CMK (cell line): ENCODE measurements at regions not wholly inside any gene's neighbourhood (a gene's known extent, or its start where the extent isn't known, plus 50 kb on each side); places are given as distances from the start of the nearest gene placed in this dataset.
"Not testable (repeated sequence)": the region's sequence is repeated elsewhere in the genome, so short reads cannot be mapped to it uniquely, and the experiment has no call there.

ENCODE experiments used
- DNase-seq: peaks from one replicate; pipeline ENCODE4 v3.0.0-alpha.2; 2010; ENCODE audit warnings: low read depth

DNA sequence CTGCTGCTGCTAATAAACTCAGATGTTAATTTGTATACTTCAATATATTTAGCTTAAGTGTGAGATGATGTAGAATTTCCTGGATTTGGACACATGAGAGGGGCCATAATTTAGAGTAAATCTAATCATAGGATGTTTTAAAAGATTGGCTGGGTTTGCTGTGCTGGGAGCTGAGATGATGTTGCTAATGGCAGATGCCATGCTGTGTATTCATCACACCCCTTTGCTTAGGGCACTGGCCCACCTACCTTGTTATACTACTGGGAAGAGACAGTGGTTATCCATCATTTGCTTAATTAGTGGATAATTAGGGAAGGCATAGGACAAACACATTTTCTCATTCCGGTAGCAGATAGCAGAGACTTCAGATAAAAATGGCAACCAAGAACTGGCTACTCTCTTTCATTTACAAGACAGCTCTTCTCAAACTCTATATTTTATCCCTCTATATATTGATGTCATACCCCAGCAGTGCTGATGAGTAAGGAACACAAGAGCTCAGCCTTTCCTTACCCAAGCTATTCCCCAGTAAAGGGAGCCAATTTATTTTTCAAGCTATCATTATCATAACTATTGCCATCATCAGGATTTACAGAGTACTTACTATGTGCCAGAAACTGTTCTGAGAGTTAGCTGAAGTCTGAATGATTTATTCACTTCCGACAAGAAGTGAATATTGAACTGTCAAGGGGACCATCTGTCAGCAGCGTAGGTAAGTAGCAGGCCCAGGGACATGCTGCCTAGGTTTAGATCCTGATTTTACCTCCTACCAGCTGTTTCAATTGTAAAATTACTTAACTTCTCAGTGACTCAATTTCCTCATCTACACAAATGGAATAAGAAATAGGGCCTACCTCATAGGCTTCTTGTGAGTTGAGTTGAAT is 204.6 kb upstream of the FLRT2 start:
- no peak for DNase-seq

DNA sequence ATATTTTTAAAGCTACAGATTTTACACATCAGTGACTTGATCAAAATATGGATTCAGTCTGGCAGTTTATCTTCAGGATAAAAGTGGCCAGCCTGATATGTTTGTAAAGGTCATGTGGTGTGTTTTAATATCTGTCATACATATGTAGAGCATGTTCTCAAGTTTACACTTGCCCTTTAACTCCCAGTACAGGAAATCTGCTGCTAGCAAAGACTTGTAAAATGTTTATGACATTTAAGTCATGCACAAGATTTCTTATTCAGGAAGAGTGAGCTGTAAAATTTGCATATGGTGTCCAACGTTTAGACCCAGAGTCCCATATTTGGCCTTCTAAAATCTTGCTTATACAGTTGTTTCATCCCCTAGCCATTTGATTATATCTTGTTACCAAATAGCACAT is 197.5 kb upstream of the FLRT2 start:
- DNase-seq = no peak

DNA sequence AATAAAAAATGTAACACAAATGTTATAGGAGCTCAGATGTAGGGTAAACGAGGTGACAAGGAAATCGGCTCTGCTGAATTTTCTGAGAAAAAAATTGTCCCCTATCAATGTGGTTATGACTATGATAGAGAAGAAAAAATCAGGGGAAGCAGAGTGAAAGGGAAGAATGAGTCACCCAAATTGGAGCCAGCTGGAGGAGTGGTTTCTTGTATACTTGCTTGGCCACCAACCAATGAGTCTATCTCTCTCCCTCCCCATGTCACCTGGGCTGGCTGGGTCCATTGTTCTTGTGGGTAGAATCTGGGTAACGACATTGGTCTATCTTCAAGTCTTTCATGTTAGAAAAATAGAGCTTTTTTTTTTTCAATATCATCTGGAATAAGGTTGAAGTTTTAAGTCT is 196.6 kb upstream of the FLRT2 start:
- no peak for DNase-seq

DNA sequence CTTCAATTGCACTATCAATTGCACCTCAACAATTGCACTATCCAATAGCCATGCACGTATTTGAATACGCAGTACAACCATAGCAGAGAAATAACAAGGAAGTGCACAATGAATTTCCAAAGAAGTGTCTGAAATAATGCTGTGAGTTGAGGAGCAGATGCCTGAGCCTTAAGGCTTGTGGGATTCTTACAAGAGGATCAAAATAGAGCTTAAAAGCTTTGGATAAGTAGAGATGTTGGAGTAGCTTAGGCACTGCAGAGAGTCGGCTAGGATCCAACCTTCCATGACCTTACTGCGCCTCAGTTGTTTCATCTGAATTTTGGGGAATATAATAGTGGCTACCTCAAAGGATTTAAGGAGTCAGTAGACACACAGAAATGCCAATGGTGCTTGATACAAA is 196.1 kb upstream of the FLRT2 start:
- no peak for DNase-seq

DNA sequence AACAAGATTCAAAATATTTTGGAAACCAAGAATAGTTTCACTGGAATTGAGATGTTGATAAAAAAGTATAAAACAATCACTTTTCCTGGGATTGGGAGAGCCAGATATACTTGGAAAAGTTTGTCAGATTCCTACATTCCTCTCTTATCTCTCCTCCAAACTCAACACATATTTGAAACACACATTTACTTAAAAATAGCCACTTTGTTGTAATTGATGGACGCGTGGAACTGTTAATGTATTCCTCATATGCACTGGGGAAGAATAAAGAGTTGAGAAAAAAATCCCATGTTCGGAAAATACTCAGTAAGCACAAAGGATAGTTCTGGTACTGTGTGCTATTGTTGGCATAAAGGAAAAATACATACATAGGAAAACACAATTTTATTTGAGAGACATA is 195.6 kb upstream of the FLRT2 start:
- DNase-seq = no peak

DNA sequence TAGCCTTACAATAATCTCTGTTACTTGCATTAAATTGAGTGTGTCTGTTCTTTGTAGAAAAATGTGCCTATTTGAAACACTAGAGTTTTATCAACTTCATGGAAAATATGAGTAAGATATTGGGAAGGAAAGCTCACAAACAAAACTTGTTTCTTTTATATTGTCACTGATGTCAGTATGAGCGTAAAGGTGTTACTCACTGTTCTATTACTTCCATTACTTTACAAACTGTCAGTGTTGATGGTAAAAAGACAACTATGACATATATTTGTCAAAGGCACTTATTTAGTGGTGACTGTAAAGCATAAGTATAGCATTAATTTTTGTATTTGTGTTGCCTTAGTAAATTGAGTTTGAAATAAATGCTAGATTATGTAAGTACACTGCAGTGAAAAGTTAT is 193.7 kb upstream of the FLRT2 start:
- no peak for DNase-seq

DNA sequence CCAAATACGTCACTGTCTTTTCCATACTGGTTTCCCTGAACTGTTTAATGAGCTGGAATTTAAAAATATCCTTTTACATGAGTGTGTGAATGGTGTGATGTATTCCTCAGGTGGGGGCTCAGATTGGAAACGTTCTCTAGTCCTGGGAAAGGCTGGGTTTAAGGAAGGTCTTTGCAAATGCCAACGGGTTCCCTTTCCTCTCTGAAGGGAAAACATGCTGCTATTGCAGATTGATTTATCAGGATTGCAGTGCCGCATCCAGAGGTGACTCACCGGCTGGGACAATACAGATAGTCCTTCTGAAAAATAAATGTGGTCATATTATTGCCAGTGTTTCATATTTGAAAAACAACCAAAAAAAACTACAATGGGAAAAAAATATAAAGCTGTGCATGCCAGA is 193.1 kb upstream of the FLRT2 start:
- DNase-seq = no peak

DNA sequence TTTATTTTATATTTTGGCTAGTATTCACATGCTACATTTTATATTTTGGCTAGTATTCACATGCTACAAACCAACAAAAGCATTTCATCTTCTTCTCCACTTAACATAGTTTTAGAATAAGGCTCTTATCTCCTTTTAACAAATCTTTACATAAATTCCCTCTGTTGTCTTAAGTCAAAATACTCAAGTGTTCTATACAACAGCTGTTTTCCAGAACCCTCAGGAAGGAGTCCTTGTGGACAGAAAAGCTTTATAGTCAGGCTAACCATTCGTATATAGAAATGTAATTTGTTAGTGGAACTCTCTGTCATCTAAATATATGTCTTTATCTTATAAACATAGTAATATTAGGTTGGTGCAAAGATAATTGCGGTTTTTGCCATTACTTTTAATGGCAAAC is 191.0 kb upstream of the FLRT2 start:
- DNase-seq = no peak

DNA sequence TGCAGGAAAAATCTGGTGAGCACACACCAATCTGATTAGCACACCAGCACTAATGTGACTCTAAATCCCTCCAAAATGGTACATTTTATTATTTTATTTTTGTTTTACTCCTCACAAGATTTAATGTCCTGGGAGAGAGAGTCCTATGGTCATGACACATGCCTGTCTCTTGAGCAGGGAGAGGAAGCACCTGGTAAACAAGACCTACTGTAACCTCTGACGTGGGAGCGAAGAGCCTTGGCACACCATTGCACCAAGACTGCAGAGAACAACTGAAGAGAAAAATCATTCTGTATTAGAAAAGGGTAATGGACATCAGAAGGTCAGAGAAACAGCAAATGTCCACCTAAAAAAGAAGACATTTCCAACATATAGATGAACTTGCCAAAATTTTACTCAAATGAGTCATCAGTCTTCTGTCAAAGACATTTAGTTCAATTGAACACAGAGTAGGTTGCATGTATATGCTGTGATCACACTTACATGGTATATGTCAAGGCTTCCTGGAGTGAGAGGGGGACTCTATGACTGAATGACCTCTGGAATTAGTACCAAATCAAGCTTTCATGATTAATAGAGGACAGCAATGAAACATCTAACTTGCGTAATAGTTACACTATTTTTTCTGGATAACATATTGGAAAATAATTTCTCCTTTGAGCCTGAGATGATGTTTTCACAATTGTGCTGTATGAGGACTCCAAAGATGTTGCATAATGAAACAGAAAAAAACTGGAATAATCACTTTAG is 186.9 kb upstream of the FLRT2 start:
- no peak for DNase-seq

DNA sequence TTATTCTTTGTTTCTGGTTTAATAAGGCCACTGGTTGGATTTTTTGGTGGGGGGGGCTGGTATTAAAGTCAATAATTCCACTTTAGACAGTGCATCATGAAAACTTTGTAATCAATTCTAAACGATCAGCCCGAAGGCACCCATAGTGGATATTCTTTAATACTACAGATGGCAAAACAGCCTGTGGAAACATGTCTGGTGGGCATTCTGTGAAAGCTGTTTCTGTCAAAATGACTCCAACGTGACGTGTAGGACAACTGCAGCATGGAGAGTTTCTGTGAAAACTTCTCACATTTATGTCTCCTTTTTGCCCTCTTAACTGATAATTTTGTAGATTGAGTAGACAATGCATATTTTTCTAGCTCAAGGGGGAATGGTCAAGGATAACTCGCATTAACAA is 185.8 kb upstream of the FLRT2 start:
- no peak for DNase-seq

DNA sequence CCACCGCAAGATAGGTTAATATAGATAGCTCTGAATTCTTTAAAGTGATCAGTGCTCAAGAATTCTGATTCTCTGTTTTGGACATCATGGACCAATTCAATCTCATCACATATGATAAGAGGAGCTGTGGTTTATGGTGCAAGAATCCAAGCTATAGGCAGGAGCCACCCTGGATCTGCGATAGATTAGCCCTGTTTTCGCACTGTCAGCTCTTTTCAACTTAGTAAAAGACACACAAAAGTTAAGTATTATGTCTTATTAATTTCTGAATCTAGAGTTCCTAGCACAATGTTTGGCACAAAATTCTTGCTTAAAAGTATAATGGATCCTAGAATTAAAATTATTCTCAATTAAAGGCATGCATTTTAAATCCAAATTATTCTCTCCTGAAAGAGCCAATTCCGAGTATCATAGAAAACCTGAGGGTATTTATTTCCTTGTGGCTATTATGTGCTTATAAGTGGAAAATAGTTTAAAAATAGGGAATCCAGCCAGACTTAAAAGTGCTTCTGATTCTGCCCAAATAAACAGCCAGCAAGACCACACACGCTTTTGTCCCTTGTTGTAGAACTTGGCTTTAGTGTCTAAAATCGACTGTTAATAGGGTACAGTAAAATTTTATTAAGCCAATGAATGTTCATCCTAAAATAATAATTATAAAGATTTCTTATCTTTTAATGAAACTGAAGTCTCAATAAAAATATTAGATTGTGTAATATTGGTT is 184.9 kb upstream of the FLRT2 start:
- DNase-seq = no peak

DNA sequence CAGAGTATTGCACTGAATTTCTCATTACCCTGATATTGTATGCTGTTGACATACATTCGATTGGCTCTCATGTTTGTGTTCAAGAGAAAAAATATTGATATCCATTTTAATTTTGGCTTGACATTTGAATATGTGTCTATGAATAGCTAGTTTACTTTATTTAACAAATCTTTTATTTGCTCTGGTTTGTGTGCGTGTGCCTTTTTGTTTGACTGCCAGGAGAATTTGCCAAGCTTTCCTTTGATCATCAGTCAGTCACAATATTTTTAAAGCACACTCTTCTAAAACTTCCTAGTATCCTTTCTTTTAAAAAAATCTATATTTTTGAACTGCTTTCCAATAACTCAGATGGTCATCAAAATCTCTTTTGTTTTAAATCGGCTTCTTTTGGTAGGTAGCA is 179.3 kb upstream of the FLRT2 start:
- DNase-seq = no peak

DNA sequence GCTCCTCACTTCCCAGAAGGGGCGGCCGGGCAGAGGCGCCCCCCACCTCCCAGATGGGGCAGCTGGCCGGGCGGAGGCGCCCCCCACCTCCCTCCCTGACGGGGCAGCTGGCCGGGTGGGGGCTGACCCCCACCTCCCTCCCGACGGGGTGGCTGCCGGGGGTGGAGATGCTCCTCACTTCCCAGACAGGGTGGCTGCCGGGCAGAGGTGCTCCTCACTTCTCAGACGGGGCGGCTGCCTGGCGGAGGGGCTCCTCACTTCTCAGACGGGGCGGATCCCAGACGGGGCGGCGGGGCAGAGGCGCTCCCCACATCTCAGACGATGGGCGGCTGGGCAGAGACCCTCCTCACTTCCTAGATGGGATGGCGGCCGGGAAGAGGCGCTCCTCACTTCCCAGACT is 177.4 kb upstream of the FLRT2 start:
- DNase-seq = not testable (repeated sequence)

DNA sequence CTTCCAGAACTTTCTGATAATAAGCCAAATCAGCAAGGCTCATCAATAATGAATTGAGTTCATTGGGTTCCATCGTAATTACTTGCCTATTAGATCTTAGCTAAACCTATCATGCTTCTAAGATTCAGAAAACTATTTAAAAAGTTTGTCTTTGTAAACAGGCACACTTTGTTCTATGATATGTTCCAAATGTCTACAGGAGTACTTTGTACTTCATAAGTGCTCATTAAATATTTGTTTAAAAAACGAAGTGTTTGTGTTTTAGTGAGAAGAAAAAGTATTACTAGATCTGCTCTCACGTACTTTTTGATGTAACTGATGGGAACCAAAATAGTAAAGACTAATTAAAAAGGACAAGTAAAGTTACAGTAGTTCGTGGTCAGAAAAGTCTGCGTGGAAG is 172.8 kb upstream of the FLRT2 start:
- no peak for DNase-seq

DNA sequence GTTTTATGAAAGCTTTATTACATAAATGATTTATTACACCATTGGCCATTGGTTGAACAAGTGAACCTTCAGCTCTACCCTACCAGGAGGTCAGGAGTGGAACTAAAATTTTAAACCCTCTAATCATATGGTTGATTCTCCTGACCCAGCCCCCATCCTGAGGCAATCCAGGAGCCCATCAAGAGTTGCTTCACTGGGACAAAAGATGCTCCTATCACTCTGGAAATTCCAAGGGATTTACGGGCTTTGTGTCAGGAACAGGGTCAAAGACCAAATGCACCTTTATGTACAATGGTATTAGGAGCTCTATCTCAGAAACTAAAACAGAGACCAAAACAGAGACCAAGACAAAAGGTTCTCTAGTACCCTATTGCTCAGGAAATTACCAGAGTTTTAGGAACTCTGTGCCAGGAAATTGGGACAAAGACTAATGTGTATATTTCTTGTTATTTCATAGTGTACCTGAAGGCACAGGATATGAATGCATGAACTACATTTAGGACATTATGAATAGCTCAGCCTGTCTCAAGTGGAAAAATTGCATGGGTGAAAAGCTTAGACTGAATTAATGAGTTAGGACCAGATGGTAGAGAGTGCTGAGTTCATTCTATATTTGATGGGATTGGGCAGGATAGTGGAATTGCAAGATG is 171.7 kb upstream of the FLRT2 start:
- DNase-seq = no peak

DNA sequence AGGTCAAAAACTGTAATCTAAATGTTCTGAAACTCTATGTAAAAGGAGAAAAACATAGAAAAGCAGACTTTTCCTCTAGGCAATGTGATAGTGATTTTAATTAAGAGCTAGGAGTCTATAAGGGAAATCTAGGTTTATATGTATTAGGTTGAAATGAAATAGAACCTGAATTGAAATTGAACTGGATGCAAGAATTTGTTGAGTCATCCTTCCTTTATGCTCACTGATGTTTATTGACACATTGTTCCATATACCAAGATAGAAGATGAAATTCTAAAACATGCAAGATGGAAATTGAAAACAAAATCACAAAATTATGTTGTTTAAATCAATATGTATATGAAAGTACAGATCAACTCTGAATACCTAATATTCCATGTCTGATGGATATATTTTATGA is 170.4 kb upstream of the FLRT2 start:
- no peak for DNase-seq

DNA sequence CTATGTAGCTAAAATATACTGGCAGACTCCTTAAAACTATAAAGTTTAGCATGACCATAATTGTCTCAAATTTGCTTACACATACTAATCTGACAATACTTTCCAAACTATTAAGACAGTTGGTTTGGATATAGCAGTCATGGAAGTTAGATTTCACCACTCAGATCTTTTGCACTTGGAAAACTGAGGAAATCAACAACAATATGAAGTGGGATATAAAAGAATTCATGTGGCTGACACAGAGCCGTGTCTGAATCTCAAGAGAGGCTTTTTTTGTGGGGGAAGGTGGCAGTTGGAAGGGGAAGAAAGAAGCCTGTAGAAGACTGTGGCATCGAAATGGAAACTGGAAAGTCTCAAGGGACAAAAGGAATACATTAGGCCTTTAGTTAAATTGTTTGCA is 166.6 kb upstream of the FLRT2 start:
- DNase-seq = no peak

DNA sequence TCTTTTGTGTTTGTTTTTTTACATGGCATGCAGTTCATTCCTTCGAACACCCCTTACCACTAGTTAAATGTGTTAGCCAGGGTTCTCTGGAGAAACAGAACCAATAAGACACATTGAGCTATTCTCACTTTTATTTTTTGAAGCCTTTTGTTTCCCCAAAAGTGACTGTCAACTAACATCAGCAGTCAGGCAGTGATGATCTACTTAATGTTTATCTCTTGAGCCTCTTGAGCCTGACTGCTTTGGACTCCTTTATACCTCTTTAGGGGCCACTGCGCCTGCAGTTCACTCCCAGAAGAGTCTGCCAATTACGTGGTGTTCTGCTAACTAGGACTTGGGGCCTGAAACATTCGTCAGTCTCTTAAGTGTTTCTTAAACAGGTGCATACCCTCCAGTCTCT is 163.7 kb upstream of the FLRT2 start:
- no peak for DNase-seq

DNA sequence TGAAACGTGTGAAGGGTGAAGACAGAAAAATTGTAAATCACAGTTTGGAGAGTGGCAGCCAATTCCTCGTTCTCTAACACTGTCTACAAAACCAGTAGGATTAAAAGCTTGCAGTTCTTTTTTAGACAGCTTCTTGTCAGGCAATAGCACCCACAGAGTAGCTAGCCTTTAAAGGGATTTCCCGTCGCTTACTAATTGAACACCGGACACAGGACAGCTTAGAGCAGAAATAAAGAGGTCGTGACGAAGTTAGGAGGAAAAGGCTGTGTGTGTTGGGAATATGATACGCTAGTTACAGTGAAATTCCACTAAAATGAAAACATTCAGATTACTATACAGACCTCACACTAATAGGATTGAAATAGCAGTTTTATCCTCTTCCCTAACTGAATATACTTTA is 149.1 kb upstream of the FLRT2 start:
- no peak for DNase-seq

DNA sequence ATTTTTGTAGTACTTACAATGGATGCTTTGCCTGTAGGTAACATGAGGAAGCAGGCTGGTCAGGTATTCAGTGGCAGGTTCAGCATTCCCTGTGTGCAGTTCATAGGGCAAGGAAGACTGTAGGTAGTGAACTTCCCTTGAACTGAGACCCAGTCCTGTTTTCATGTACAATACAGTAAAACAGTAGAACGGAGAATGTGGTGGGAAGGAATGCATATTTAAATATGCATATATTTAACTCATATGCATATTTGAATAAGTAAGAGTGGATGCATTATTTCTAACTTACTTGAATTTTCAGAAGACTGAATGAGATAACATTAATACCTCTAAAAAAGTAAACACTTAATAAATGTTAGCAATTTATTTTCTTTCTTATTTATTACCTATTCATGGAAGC is 147.6 kb upstream of the FLRT2 start:
- no peak for DNase-seq

DNA sequence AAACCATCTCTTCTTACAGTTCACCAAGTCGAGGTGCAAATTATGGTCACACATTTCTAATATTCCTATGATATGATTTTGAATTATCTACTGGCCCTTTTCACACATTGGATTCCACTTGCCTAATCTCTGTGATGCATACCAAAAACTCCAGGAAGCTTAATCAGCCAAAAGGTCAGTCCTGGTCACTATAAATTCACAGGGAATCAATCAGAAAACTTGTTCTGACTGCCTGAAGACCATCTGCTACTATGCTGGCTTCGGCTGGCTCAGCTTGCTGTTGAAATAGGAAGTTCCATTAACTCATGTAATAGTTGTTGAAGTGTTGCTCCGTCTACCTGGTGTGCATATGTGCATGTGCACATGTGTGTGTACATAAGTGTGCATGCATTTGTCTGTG is 142.8 kb upstream of the FLRT2 start:
- no peak for DNase-seq

DNA sequence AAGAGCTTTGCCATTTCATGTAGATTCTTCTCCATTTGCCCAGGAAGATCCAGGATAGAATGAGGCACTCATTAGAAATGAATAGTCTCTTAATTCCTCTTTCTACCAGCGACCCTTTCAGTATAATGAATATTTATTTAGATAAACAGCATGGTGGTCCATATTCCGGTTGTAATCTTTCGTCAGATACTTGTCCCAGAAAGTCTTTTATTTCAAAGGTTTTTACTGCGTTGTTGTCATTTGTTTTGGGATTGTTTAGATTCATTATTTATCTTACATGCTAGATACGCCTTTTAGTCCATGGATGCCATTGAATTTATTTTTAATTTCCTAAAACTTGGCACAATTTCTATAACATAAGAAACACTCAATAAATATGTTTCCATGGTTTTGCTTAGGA is 139.7 kb upstream of the FLRT2 start:
- no peak for DNase-seq

DNA sequence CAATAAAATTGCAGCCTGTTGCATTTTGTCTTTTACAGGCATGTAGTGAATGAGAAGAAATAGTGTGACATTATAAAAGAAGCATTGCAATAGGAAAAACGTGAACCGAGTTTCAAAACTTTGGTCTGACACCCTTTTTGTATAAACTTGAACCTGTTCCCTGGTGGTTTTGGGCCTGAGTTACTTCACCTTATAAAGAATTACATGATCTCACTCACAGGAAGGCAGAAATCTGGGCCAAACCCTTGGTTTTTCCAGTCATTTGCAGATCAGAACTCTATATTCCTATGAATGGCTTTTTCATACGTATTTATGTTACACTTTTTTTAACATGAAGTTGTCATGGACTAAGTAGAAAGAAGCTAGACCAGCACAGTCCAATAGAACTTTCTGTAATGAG is 138.5 kb upstream of the FLRT2 start:
- no peak for DNase-seq
